H9 (cell line): ENCODE measurements at regions not wholly inside any gene's neighbourhood (a gene's known extent, or its start where the extent isn't known, plus 50 kb on each side); places are given as distances from the start of the nearest gene placed in this dataset.

Source experiments
- DNase-seq: peaks from one replicate; pipeline ENCODE4 v3.0.0-alpha.2; 2017
- H2AFZ ChIP-seq: one replicate; pipeline ENCODE4 v1.6.1; 2013; ENCODE audit warnings: mild to moderate bottlenecking, low read length, control low read depth, moderate library complexity
- H2AK5ac ChIP-seq: 2 replicates; pipeline ENCODE4 v1.6.1; 2013; ENCODE audit warnings: low read length, control low read depth, mixed read lengths; ENCODE audit not compliant: insufficient read length
- H2BK120ac ChIP-seq: one replicate; pipeline ENCODE4 v1.6.1; 2013; ENCODE audit warnings: low read depth, mild to moderate bottlenecking, low read length, control low read depth, inconsistent platforms; ENCODE audit not compliant: poor library complexity, severe bottlenecking
- H2BK12ac ChIP-seq: 2 replicates; pipeline ENCODE4 v1.6.1; 2013; ENCODE audit warnings: low read length, control low read depth, mixed read lengths, low read depth; ENCODE audit not compliant: insufficient read length
- H2BK15ac ChIP-seq: 2 replicates; pipeline ENCODE4 v1.6.1; 2013; ENCODE audit warnings: low read depth, low read length, control low read depth
- H2BK20ac ChIP-seq: one replicate; pipeline ENCODE4 v1.6.1; 2013; ENCODE audit warnings: low read depth, mild to moderate bottlenecking, low read length, control low read depth, inconsistent platforms; ENCODE audit not compliant: poor library complexity, severe bottlenecking
- H2BK5ac ChIP-seq: 2 replicates; pipeline ENCODE4 v1.6.1; 2013; ENCODE audit warnings: low read length, control low read depth, mixed read lengths; ENCODE audit not compliant: insufficient read length
- H3K14ac ChIP-seq: 2 replicates; pipeline ENCODE4 v1.6.1; 2013; ENCODE audit warnings: low read length, control low read depth; ENCODE audit not compliant: insufficient read depth
- H3K18ac ChIP-seq: 2 replicates; pipeline ENCODE4 v1.6.1; 2013; ENCODE audit warnings: low read depth, mild to moderate bottlenecking, mixed read lengths, low read length, control low read depth; ENCODE audit not compliant: insufficient read length
- H3K23ac ChIP-seq: 2 replicates; pipeline ENCODE4 v1.6.1; 2013; ENCODE audit warnings: low read length, control low read depth, mixed read lengths, low read depth; ENCODE audit not compliant: insufficient read length
- H3K23me2 ChIP-seq: 2 replicates; pipeline ENCODE4 v1.6.1; 2013; ENCODE audit warnings: low read depth, mild to moderate bottlenecking, mixed read lengths, low read length, control low read depth; ENCODE audit not compliant: insufficient read length, poor library complexity, severe bottlenecking
- H3K27ac ChIP-seq: 2 replicates; pipeline ENCODE4 v1.5.1; 2013; ENCODE audit warnings: low read length, control low read depth, mixed read lengths, low read depth; ENCODE audit not compliant: insufficient read length
- H3K27me3 ChIP-seq: 2 replicates; pipeline ENCODE4 v1.6.1; 2013; ENCODE audit warnings: low read length, control low read depth, inconsistent platforms; ENCODE audit not compliant: insufficient read depth
- H3K4ac ChIP-seq: 2 replicates; pipeline ENCODE4 v1.6.1; 2013; ENCODE audit warnings: low read depth, mild to moderate bottlenecking, control low read depth, inconsistent platforms, low read length, moderate library complexity
- H3K4me1 ChIP-seq: 2 replicates; pipeline ENCODE4 v1.6.1; 2013; ENCODE audit warnings: low read length, control low read depth, inconsistent platforms; ENCODE audit not compliant: insufficient read depth
- H3K4me2 ChIP-seq: 2 replicates; pipeline ENCODE4 v1.6.1; 2013; ENCODE audit warnings: low read length, control low read depth, mixed read lengths; ENCODE audit not compliant: insufficient read length, insufficient read depth
- H3K56ac ChIP-seq: 2 replicates; pipeline ENCODE4 v1.6.1; 2013; ENCODE audit warnings: low read depth, mild to moderate bottlenecking, mixed read lengths, low read length, control low read depth; ENCODE audit not compliant: insufficient read length
- H3K79me1 ChIP-seq: 2 replicates; pipeline ENCODE4 v1.6.1; 2013; ENCODE audit warnings: low read depth, mild to moderate bottlenecking, moderate library complexity, low read length, control low read depth, inconsistent platforms; ENCODE audit not compliant: insufficient read depth, poor library complexity, severe bottlenecking
- H3K79me2 ChIP-seq: 2 replicates; pipeline ENCODE4 v1.6.1; 2013; ENCODE audit warnings: low read length, control low read depth, inconsistent platforms; ENCODE audit not compliant: insufficient read depth
- H3K9ac ChIP-seq: 2 replicates; pipeline ENCODE4 v1.6.1; 2013; ENCODE audit warnings: low read length, control low read depth, mixed read lengths; ENCODE audit not compliant: insufficient read length; ENCODE audit errors: extremely low read depth
- H3K9me3 ChIP-seq: one replicate; pipeline ENCODE4 v1.6.1; 2013; ENCODE audit warnings: low read depth, low read length, inconsistent platforms; ENCODE audit not compliant: control insufficient read depth
- H3T11ph ChIP-seq: one replicate; pipeline ENCODE4 v1.6.1; 2013; ENCODE audit warnings: mild to moderate bottlenecking, low read length, control low read depth, inconsistent platforms
- H4K20me1 ChIP-seq: one replicate; pipeline ENCODE4 v1.6.1; 2013; ENCODE audit not compliant: control insufficient read depth, insufficient read length, insufficient read depth
- H4K5ac ChIP-seq: 2 replicates; pipeline ENCODE4 v1.6.1; 2013; ENCODE audit warnings: low read depth, mild to moderate bottlenecking, mixed read lengths, low read length, control low read depth; ENCODE audit not compliant: insufficient read length
- H4K8ac ChIP-seq: replicated peaks from 2 replicates; pipeline ENCODE4 v1.6.1; 2013; ENCODE audit warnings: low read length, control low read depth, mixed read lengths, low read depth; ENCODE audit not compliant: insufficient read length
- H4K91ac ChIP-seq: 2 replicates; pipeline ENCODE4 v1.6.1; 2013; ENCODE audit warnings: low read depth, mild to moderate bottlenecking, moderate library complexity, mixed read lengths, low read length, control low read depth; ENCODE audit not compliant: insufficient read length
- H3K27ac Mint-ChIP-seq, 3 experiments: 2 replicates in 2 of 3; 3 replicates in 1 of 3; pipeline ENCODE4 v1.8.0; 2020 to 2021; ENCODE audit warnings: mixed read lengths in 3 of 3, mild to moderate bottlenecking in 1 of 3, moderate library complexity in 1 of 3
- H3K27me3 Mint-ChIP-seq: 2 replicates; pipeline ENCODE4 v1.8.0; 2021; ENCODE audit warnings: low read depth, mild to moderate bottlenecking, moderate library complexity, mixed read lengths
- H3K36me3 Mint-ChIP-seq, 3 experiments: 2 replicates in 2 of 3; 3 replicates in 1 of 3; pipeline ENCODE4 v1.8.0; 2020 to 2021; ENCODE audit warnings: low read depth in 3 of 3, mixed read lengths in 3 of 3; ENCODE audit not compliant: insufficient read depth in 1 of 3
- H3K4me1 Mint-ChIP-seq, 2 experiments: 2 replicates each; pipeline ENCODE4 v1.8.0; 2020; ENCODE audit warnings: mixed read lengths in 2 of 2
- H3K4me3 Mint-ChIP-seq, 2 experiments: 2 replicates in 1 of 2; 3 replicates in 1 of 2; pipeline ENCODE4 v1.8.0; 2020 to 2021; ENCODE audit warnings: mild to moderate bottlenecking in 2 of 2, mixed read lengths in 2 of 2, moderate library complexity in 1 of 2
- H3K9me3 Mint-ChIP-seq, 2 experiments: 2 replicates in 1 of 2; 3 replicates in 1 of 2; pipeline ENCODE4 v1.8.0; 2020; ENCODE audit warnings: mild to moderate bottlenecking in 2 of 2, mixed read lengths in 2 of 2, moderate library complexity in 1 of 2
- CTCF ChIP-seq: fragments of 200-600 bp; sonication (generic); conservative IDR thresholded peaks from 3 replicates; pipeline ENCODE4 v1.8.0; 2021; ENCODE audit warnings: antibody characterized with exemption, mild to moderate bottlenecking
- WGBS: extraction: QIAGEN DNeasy Blood & Tissue Kit; methylation state at CpG from one replicate; pipeline ENCODE4 v1.1.7; 2013; ENCODE audit warnings: missing lambda C conversion rate, low lambda C conversion rate, mixed read lengths; ENCODE audit not compliant: insufficient read length; ENCODE audit errors: extremely low coverage; 5-methylcytosine and 5-hydroxymethylcytosine counted together

- Histone ChIP-seq H3K27ac (no peak overlapping the region), H2BK12ac (no peak overlapping the region), H3K79me1 (no peaks in the 10 kb centered on the region), H4K8ac (no peak overlapping the region), H2AK5ac (no peak overlapping the region), H3K23me2 (no peaks in the 10 kb centered on the region), H4K91ac (no peak overlapping the region), H3K4me2 (no peak overlapping the region), H2AFZ (no peak overlapping the region), H3T11ph (no peak overlapping the region), H3K79me2 (no peaks in the 10 kb centered on the region), H4K20me1 (no peaks in the 10 kb centered on the region), H3K27me3 (no peaks in the 10 kb centered on the region), H3K14ac (no peak overlapping the region), H3K18ac (no peak overlapping the region), H2BK20ac (no peak overlapping the region), H3K56ac (no peak overlapping the region), H3K9ac (no peak overlapping the region), H3K23ac (no peak overlapping the region), H4K5ac (no peak overlapping the region), H3K4me1 (no peaks in the 10 kb centered on the region), H2BK120ac (no peak overlapping the region), H3K9me3 (no peaks in the 10 kb centered on the region), H2BK15ac (no peak overlapping the region), H2BK5ac (no peak overlapping the region), H3K4ac (no peak overlapping the region)
- Mint-ChIP-seq H3K4me1 (peaks cover 0 to 5% of the 10 kb centered on the region in 2 experiments; a peak in 3 of 4 replicates), H3K27me3 (no peaks in the 10 kb centered on the region), H3K9me3 (peaks cover 0 to 2% of the 10 kb centered on the region in 2 experiments; a peak in 3 of 5 replicates), H3K27ac (no peak overlapping the region), H3K4me3 (no peak overlapping the region), H3K36me3 (no peaks in the 10 kb centered on the region)
- no CpG with 5 or more reads among the region's 2 CpGs for WGBS
- DNase-seq: no peak
- no peak for TF ChIP-seq CTCF
These were observed 263.9 kb downstream of the KCNC2 start for GRCh38 chr12:74945771-74946198.
